WTC11 (cell line): ENCODE measurements at regions not wholly inside any gene's neighbourhood (a gene's known extent, or its start where the extent isn't known, plus 50 kb on each side); places are given as distances from the start of the nearest gene placed in this dataset.

Experiments
- ATAC-seq: fragments of 200-7000 bp; cut with Tn5 transposase; 2 replicates; pipeline ENCODE4 v1.10.0; 2021; ENCODE audit warnings: mild to moderate bottlenecking, moderate library complexity
- CTCF ChIA-PET: fragments of 300-600 bp; sonication (Branson Sonifier 250); formaldehyde crosslinking; loops from one replicate; lab custom pipeline; 2021; ENCODE audit warnings: antibody characterized with exemption; lab: Charles Lee
- POLR2A ChIA-PET: fragments of 350-600 bp; sonication (Branson Sonifier 250); formaldehyde crosslinking; loops from one replicate; lab custom pipeline; 2021; ENCODE audit warnings: antibody characterized with exemption; lab: Charles Lee
- DNase-seq: peaks from one replicate; pipeline ENCODE4 v3.0.0; 2021; ENCODE audit warnings: low spot score
- H3K27ac Mint-ChIP-seq: 2 replicates; pipeline ENCODE4 v1.8.0; 2021; ENCODE audit warnings: mixed read lengths
- H3K27me3 Mint-ChIP-seq: 2 replicates; pipeline ENCODE4 v1.8.0; 2021; ENCODE audit warnings: low read depth, mild to moderate bottlenecking, moderate library complexity, mixed read lengths
- H3K36me3 Mint-ChIP-seq: 2 replicates; pipeline ENCODE4 v1.8.0; 2021; ENCODE audit warnings: mixed read lengths
- H3K4me1 Mint-ChIP-seq: 2 replicates; pipeline ENCODE4 v1.8.0; 2022; ENCODE audit warnings: mixed read lengths
- H3K4me3 Mint-ChIP-seq: 2 replicates; pipeline ENCODE4 v1.8.0; 2021; ENCODE audit warnings: mild to moderate bottlenecking, moderate library complexity, mixed read lengths
- H3K9me3 Mint-ChIP-seq: 2 replicates; pipeline ENCODE4 v1.8.0; 2021; ENCODE audit warnings: mixed read lengths
- ATF3 ChIP-seq: sonication (generic); formaldehyde crosslinking; conservative IDR thresholded peaks from 2 replicates; pipeline ENCODE4 v1.8.1; 2022; ENCODE audit warnings: mild to moderate bottlenecking, missing genetic modification reagents
- CBFB ChIP-seq: sonication (generic); formaldehyde crosslinking; IDR thresholded peaks from 2 replicates; pipeline ENCODE4 v1.8.1; 2022; ENCODE audit warnings: mild to moderate bottlenecking, low read depth, missing genetic modification reagents
- CREB1 ChIP-seq: sonication (generic); formaldehyde crosslinking; IDR thresholded peaks from 2 replicates; pipeline ENCODE4 v1.8.0; 2023; ENCODE audit warnings: mild to moderate bottlenecking, missing genetic modification reagents
- ELF4 ChIP-seq: sonication (generic); formaldehyde crosslinking; IDR thresholded peaks from 2 replicates; pipeline ENCODE4 v1.8.1; 2022; ENCODE audit warnings: low read depth, mild to moderate bottlenecking, moderate library complexity, missing genetic modification reagents
- EMX1 ChIP-seq: fragments of 250-450 bp; sonication (Bioruptor Pico); IDR thresholded peaks from 2 replicates; pipeline ENCODE4 v1.8.0; 2021; ENCODE audit warnings: mild to moderate bottlenecking
- HMGXB4 ChIP-seq: sonication (generic); formaldehyde crosslinking; IDR thresholded peaks from 2 replicates; pipeline ENCODE4 v1.8.1; 2023; ENCODE audit warnings: mild to moderate bottlenecking, moderate library complexity, missing genetic modification reagents
- IRF1 ChIP-seq: sonication (generic); formaldehyde crosslinking; IDR thresholded peaks from 2 replicates; pipeline ENCODE4 v1.8.0; 2023; ENCODE audit warnings: missing genetic modification reagents
- MLX ChIP-seq: sonication (generic); formaldehyde crosslinking; IDR thresholded peaks from 2 replicates; pipeline ENCODE4 v1.8.1; 2023; ENCODE audit warnings: mild to moderate bottlenecking, missing genetic modification reagents, moderate library complexity
- MXD4 ChIP-seq: fragments of 250-450 bp; sonication (Bioruptor Pico); IDR thresholded peaks from 2 replicates; pipeline ENCODE4 v1.8.0; 2021; ENCODE audit warnings: mild to moderate bottlenecking, moderate library complexity, borderline replicate concordance
- NFATC4 ChIP-seq: fragments of 250-450 bp; sonication (Bioruptor Pico); IDR thresholded peaks from 2 replicates; pipeline ENCODE4 v1.9.0; 2021; ENCODE audit warnings: mild to moderate bottlenecking
- NFYB ChIP-seq: sonication (generic); formaldehyde crosslinking; conservative IDR thresholded peaks from 2 replicates; pipeline ENCODE4 v1.8.0; 2022; ENCODE audit warnings: low read depth, missing genetic modification reagents
- NR1H2 ChIP-seq: sonication (generic); formaldehyde crosslinking; IDR thresholded peaks from 2 replicates; pipeline ENCODE4 v1.9.0; 2021; ENCODE audit warnings: mild to moderate bottlenecking, moderate library complexity, missing genetic modification reagents
- SMAD4 ChIP-seq: sonication (generic); formaldehyde crosslinking; IDR thresholded peaks from 2 replicates; pipeline ENCODE4 v1.8.0; 2022; ENCODE audit warnings: mild to moderate bottlenecking, missing genetic modification reagents
- SP1 ChIP-seq: sonication (generic); formaldehyde crosslinking; conservative IDR thresholded peaks from 2 replicates; pipeline ENCODE4 v1.8.1; 2022; ENCODE audit warnings: missing genetic modification reagents
- TEAD1 ChIP-seq: sonication (generic); formaldehyde crosslinking; IDR thresholded peaks from 2 replicates; pipeline ENCODE4 v1.8.0; 2022; ENCODE audit warnings: mild to moderate bottlenecking, missing genetic modification reagents
- ZNF138 ChIP-seq: sonication (generic); formaldehyde crosslinking; conservative IDR thresholded peaks from 2 replicates; pipeline ENCODE4 v1.8.1; 2022; ENCODE audit warnings: mild to moderate bottlenecking, moderate library complexity, missing genetic modification reagents
- ZNF317 ChIP-seq: sonication (generic); formaldehyde crosslinking; IDR thresholded peaks from 2 replicates; pipeline ENCODE4 v1.8.1; 2023; ENCODE audit warnings: low read depth, mild to moderate bottlenecking, moderate library complexity, missing genetic modification reagents, borderline replicate concordance
- ZNF396 ChIP-seq: fragments of 250-450 bp; sonication (Bioruptor Pico); IDR thresholded peaks from 2 replicates; pipeline ENCODE4 v1.8.0; 2021; ENCODE audit warnings: mild to moderate bottlenecking, moderate library complexity, borderline replicate concordance
- ZNF423 ChIP-seq: fragments of 250-450 bp; sonication (Bioruptor Pico); IDR thresholded peaks from 2 replicates; pipeline ENCODE4 v2.1.2; 2022; ENCODE audit warnings: mild to moderate bottlenecking, moderate library complexity
- ZNF425 ChIP-seq: fragments of 250-450 bp; sonication (Bioruptor Pico); conservative IDR thresholded peaks from 2 replicates; pipeline ENCODE4 v1.9.0; 2021; ENCODE audit warnings: mild to moderate bottlenecking
- TF ChIP-seq, protein P1 (sequence below): fragments of 250-450 bp; sonication (Bioruptor Pico); IDR thresholded peaks from 2 replicates; pipeline ENCODE4 v1.9.0; 2021; ENCODE audit warnings: mild to moderate bottlenecking
- TF ChIP-seq, protein P2 (sequence below): sonication (generic); formaldehyde crosslinking; IDR thresholded peaks from 2 replicates; pipeline ENCODE4 v1.8.1; 2022; ENCODE audit warnings: missing genetic modification reagents, borderline replicate concordance
- TF ChIP-seq, protein P3 (sequence below): fragments of 250-450 bp; sonication (Bioruptor Pico); IDR thresholded peaks from 2 replicates; pipeline ENCODE4 v2.1.2; 2022; ENCODE audit warnings: mild to moderate bottlenecking, moderate library complexity

GRCh38 chr2:235223011-235223410, 270.8 kb upstream of the AGAP1 start:
- ATAC-seq: no peak
- no peak overlapping the region for H3K27ac Mint-ChIP-seq
- DNase-seq: no peak
- no peaks in the 10 kb centered on the region for H3K4me1 Mint-ChIP-seq
- POLR2A ChIA-PET: no interaction called here
- H3K36me3 Mint-ChIP-seq: no peaks in the 10 kb centered on the region
- H3K27me3 Mint-ChIP-seq: peaks cover 4% of the 10 kb centered on the region
- no peak overlapping the region for H3K4me3 Mint-ChIP-seq
- CTCF ChIA-PET: no interaction called here
- no peak for TF ChIP-seq ZNF138 (CRISPR knock-in tag)
- no peak for TF ChIP-seq TEAD1 (CRISPR knock-in tag)
- no peak for TF ChIP-seq HMGXB4
- TF ChIP-seq CREB1: no peak
- no peak for TF ChIP-seq ZNF396 (CRISPR knock-in tag)
- no peak for TF ChIP-seq ATF3 (CRISPR knock-in tag)
- TF ChIP-seq MXD4 (CRISPR knock-in tag): no peak
- no peaks in the 10 kb centered on the region for H3K9me3 Mint-ChIP-seq

- no peak for TF ChIP-seq EMX1
- TF ChIP-seq, protein P1, sequence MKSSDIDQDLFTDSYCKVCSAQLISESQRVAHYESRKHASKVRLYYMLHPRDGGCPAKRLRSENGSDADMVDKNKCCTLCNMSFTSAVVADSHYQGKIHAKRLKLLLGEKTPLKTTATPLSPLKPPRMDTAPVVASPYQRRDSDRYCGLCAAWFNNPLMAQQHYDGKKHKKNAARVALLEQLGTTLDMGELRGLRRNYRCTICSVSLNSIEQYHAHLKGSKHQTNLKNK (CRISPR knock-in tag): no peak
- TF ChIP-seq IRF1 (CRISPR knock-in tag): no peak
- TF ChIP-seq ZNF317: no peak
- TF ChIP-seq SP1 (CRISPR knock-in tag): no peak
- TF ChIP-seq NFATC4 (CRISPR knock-in tag): no peak
- no peak for TF ChIP-seq ZNF423
- TF ChIP-seq, protein P2, sequence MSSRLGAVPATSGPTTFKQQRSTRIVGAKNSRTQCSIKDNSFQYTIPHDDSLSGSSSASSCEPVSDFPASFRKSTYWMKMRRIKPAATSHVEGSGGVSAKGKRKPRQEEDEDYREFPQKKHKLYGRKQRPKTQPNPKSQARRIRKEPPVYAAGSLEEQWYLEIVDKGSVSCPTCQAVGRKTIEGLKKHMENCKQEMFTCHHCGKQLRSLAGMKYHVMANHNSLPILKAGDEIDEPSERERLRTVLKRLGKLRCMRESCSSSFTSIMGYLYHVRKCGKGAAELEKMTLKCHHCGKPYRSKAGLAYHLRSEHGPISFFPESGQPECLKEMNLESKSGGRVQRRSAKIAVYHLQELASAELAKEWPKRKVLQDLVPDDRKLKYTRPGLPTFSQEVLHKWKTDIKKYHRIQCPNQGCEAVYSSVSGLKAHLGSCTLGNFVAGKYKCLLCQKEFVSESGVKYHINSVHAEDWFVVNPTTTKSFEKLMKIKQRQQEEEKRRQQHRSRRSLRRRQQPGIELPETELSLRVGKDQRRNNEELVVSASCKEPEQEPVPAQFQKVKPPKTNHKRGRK (CRISPR knock-in tag): no peak
- TF ChIP-seq MLX (CRISPR knock-in tag): no peak
- TF ChIP-seq, protein P3, sequence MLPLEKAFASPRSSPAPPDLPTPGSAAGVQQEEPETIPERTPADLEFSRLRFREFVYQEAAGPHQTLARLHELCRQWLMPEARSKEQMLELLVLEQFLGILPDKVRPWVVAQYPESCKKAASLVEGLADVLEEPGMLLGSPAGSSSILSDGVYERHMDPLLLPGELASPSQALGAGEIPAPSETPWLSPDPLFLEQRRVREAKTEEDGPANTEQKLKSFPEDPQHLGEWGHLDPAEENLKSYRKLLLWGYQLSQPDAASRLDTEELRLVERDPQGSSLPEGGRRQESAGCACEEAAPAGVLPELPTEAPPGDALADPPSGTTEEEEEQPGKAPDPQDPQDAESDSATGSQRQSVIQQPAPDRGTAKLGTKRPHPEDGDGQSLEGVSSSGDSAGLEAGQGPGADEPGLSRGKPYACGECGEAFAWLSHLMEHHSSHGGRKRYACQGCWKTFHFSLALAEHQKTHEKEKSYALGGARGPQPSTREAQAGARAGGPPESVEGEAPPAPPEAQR (CRISPR knock-in tag): no peak
- Mint-ChIP-seq H3K27me3 (peaks cover 4% of the 10 kb centered on the region), H3K4me1 (no peaks in the 10 kb centered on the region), H3K9me3 (no peaks in the 10 kb centered on the region), H3K27ac (no peak overlapping the region), H3K36me3 (no peaks in the 10 kb centered on the region), H3K4me3 (no peak overlapping the region)
- CTCF ChIA-PET: no interaction called here
- no peak for DNase-seq
- POLR2A ChIA-PET: no interaction called here
- no peak for ATAC-seq
Observed at GRCh38 chr2:235224410-235224809, 269.4 kb upstream of the AGAP1 start.

- CTCF ChIA-PET: no interaction called here
- no peak overlapping the region for H3K27ac Mint-ChIP-seq
- H3K27me3 Mint-ChIP-seq: peaks cover 4% of the 10 kb centered on the region
- no peak for DNase-seq
- no peak overlapping the region for H3K4me3 Mint-ChIP-seq
- H3K36me3 Mint-ChIP-seq: no peaks in the 10 kb centered on the region
- no peaks in the 10 kb centered on the region for H3K4me1 Mint-ChIP-seq
- H3K9me3 Mint-ChIP-seq: no peaks in the 10 kb centered on the region
- POLR2A ChIA-PET: no interaction called here
- no peak for ATAC-seq
- no peak for TF ChIP-seq CBFB (CRISPR knock-in tag)
- no peak for TF ChIP-seq ELF4
- no peak for TF ChIP-seq TEAD1 (CRISPR knock-in tag)
- no peak for TF ChIP-seq NR1H2 (CRISPR knock-in tag)
- no peak for TF ChIP-seq SMAD4
- TF ChIP-seq NFYB (CRISPR knock-in tag): no peak
- TF ChIP-seq ZNF425 (CRISPR knock-in tag): no peak
Observed at GRCh38 chr2:235225261-235225660, 268.6 kb upstream of the AGAP1 start.
